Amniotic stem cell (primary cell): ENCODE measurements at regions not wholly inside any gene's neighbourhood (a gene's known extent, or its start where the extent isn't known, plus 50 kb on each side); places are given as distances from the start of the nearest gene placed in this dataset.
"Not testable (repeated sequence)": the region's sequence is repeated elsewhere in the genome, so short reads cannot be mapped to it uniquely, and the experiment has no call there.

ENCODE experiments used
- DNase-seq: peaks from one replicate; lab custom pipeline; 2025; lab: John Stamatoyannopoulos, UW

DNA sequence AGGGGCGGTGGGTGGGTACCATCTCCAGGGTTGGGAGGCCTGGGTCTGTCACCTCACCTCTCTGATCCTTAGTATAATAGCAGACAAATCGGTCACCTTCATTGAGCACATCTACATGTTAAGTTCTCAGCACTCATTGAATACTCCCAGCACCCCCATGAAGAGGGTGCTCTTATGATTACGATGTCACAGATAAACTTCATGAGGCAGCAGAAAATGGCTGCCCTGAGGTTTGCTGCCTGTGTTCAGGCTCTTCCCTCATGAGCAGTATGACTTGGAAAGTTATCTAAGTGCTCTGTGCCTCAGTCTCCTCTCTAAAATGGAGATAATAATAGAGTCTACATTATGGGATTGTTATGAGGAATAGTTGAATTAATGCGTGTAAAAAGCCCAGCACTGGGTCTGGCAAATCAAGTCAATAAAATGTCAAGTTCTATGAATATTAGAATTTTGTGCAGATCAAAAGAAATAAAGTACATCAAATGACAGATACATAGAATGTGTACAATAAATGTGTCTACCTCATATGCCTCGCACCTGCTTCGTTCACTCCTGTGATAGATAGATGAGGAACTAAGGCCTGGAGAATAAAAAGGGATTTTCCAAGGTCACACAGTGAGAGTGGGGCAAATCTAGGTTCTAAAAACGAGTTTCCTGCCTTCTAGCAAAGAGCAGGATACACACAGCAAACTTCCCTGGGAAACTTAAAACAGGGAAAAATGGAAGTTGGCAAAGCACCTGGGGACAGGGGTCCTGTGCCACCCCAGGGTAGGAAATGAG lies 142.2 kb upstream of the MRPS22 start:
- DNase-seq = no peak

DNA sequence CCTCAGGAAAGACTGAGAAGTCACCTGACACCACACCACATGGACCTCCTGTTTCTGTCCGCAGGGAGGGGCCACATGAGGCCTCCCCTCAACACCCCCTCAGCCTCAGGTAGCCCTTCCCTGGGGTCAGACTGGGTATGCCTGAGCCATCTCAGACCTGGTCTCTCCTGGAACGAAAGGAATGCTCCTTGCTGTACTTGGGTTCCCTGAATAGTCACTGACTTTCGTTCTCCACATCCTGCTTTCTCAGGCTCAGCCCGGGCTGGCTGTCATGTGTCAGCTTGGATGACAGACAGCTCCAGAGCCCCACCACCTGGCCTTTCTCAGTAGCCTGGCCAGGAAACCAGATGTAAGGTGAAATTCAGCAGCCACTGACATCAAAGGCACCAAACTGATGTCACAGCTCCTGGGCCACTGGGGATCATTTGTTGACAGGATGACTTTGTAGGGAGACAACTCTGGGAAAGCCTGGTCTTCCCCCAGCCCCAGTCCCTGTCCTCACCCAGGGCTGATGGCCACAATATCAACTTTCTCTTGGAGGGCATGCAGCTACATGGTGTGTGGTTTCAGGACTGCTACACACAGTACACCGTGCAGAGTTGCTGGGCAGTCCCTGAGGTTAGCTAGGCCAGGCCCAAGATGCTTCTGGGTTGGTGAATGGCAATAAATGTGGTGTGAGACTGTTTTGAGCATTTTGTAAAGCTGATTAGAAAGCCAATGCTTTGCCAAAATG lies 141.4 kb upstream of the MRPS22 start:
- no peak for DNase-seq

DNA sequence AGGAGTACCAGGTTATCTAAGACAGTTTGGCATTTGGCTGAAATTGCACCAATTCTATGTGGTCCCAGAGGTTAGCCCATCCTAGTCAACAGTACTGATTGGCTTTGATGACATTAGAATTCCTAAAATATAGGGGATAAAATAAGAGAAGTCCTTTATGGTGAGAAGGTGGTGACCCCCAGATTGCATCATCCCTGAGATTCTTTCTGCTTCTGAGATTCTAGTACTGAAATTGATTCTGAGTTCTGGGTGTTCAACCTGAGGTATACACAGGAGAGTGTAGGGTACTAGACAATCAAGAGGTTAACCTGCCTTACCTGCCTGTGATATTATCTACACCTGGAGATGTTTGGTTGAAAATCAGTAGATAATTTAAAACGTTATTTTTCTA lies 140.9 kb upstream of the MRPS22 start:
- DNase-seq = no peak

DNA sequence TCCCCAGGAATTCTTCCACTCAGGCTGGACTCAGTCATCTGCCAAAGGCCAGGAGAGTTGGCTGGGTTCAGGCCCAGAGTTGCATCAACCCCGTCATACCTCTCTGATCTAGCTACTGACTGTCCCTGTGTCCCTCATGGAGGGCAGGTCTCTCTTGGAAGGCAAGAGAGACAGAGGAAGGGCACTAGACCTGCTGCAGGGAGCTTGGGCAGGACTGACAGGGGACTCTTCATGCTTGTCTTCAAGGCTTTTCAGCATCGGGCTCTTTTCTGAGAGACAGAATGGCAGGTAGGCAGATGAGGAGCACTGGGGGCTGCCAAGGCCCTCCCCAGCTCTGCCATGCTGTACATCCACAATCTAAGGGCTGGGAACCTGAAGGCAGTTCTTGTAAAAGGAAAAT lies 140.1 kb upstream of the MRPS22 start:
- no peak for DNase-seq

DNA sequence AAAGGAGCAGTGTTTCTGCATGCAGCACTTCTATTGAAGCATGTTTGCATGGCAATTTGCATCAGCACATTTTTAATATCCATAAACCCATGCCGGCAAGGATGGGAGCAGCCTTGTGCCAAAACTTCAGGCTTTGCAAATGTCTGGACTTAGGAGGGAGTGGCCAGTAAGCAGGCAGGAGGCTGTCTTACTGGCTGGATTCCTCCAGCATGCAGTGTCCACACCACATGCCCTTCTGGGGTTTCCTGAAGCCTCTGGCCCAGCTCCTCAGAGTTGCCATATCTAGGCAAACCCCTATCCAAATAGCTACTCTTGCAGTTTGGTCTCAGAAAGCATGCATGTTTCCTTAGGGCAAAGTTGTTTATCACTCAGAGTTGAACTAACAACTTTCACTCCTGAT lies 139.1 kb upstream of the MRPS22 start:
- DNase-seq = no peak

DNA sequence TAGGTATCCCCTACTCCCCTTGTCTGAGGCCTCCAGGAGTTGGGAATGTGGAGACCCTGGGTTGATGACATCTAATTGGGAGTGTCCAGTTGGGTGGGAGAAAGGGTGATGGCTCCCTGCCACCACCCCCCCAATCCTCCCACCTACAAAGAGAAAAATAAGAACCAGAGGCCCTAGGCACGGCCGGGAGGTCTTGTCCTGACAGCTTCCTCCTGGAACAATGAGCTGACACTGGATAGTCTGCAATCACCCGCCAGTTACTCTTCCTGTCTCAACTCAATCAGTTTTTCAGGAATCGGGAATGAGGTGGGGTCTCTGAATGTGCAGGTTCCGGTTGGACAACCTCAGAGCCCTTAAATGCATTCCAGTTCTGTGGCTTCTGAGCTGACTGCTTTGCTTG lies 129.9 kb upstream of the MRPS22 start:
- DNase-seq = no peak

DNA sequence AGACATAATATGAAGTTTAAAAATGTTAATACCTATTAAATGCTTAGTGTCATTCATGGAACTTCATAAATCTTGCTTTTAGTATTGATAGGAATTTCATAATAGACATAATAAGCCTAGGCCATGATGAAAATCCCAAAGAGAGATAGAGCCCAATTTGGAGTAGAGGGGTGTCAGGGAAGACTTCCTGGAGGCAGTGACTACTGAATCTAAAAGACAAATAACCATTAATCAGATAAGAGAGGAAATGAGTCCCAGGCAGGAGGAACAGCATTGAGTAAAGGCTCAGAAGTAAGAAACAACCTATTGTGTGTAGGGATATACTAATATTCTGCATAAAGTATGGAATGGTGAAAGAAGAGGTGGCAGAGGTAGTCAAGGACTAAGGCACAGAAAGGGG lies 126.9 kb upstream of the MRPS22 start:
- DNase-seq = no peak

DNA sequence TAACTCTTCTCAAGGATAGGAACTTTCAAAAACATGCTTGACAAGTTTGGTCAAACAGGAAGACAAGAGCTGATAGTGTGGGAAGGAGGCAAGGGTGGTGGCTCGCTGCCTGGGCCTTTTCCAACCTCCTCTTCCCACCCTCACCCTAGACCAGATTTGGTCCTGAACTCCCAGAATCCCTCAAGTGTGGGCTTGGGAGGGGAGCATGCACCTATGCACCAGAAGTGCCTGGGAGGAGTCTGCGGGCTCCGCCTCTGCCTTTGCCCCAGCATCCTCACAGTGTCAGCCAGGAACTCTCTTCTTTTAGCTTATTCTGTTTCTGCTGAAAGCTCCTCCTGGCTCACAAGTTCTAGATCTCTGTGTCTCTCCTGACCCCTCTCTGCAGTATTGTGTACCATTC lies 126.2 kb upstream of the MRPS22 start:
- no peak for DNase-seq

DNA sequence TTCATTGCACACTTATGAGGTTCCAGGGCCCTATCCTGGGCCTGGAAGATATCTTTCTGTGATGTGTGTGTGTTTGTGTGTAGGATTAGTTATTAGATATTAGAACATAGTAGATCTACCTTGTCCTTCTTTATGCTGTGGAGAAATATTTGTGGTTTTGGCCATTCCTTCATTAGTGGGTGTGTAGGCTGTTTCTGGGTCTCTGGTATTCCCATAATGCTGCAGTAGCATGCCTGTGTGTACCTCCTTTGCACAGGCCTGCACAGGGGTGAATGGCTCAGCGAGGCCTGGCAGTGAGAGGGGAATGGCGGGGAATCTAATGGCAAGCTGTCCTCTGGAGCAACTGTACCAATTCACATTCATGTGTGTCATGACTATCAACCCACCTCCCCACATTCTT lies 125.8 kb upstream of the MRPS22 start:
- no peak for DNase-seq

DNA sequence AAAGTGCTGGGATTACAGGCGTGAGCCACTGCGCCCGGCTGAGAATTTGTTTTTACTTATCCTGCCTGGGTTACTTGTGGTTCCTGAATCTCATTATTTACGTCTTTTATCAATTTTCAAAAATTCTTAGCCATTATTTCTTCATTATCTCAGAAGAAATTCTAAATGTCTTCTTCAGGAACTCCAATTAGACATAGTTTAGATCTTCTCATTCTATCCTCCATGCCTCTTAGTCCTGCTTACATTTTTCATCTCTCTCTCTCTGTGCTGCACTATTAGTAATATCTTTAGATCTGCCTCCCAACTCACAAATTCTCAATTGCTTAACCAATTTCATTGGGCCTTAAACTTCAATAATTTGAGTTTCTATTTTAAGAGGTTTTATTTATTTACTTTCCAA lies 124.4 kb upstream of the MRPS22 start:
- no peak for DNase-seq

DNA sequence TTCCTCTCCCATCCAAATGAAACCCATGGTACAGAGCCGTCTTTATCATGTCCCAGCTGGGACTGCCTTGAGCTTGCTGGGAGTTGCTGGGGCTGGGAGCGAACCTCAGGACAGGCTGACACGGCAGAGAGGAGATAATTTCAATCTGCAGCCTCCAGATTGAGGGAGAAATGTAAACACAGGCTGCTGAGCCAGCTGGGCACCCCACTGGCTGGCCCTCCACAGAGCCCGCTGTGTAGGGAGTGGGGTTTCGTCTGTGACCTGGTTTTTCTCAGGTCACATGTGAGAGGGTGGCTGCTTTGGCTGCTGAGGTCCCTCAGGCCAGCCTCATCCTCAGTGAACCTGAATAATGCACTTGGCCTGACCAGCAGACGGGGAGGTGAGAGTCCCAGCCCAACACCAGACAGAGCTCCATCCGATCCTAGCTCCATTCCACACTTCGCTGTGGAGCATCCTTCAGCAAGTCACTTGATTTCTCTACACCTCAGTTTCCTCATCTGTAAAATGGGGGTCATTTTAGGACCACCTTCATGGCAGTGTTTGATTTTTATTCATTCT lies 121.6 kb upstream of the MRPS22 start:
- no peak for DNase-seq

DNA sequence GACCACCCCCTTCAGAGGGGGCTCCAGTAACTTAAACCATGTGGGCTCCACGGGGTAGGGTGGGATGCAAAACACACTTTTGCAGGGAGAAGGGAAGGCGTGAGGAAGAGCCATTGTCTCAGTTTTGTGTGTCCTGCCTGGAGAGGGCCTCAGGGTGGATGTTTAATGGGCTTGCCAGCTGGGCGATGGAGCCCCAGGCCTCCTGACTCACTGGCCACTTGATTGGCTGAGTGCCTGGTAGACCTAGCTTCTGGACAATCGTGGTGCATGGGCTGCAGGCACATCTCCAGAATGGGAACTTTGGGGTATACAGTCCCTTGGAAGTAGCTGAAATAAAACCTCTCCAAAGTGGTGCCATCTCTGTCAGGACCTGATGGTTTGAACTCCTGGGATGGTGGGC lies 118.3 kb upstream of the MRPS22 start:
- DNase-seq = no peak

DNA sequence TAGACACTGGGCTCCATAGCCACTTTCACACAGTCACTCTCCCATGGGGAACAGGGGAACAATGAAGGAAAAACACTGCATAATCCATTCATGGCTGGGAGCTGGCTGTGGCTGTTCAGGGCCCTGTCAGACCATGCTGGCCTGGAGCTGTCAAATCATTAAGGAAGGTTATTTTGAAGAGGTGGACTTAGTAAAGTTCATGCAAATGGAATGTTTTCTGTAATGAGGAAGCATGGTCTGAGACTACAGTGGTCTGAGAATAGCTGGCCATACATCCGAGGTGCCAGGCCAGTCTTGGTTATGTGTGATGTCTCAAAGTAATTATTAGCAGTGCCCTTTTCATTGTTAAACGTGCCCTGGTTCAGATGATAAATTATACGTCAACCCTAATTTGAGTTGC lies 117.1 kb upstream of the MRPS22 start:
- no peak for DNase-seq

DNA sequence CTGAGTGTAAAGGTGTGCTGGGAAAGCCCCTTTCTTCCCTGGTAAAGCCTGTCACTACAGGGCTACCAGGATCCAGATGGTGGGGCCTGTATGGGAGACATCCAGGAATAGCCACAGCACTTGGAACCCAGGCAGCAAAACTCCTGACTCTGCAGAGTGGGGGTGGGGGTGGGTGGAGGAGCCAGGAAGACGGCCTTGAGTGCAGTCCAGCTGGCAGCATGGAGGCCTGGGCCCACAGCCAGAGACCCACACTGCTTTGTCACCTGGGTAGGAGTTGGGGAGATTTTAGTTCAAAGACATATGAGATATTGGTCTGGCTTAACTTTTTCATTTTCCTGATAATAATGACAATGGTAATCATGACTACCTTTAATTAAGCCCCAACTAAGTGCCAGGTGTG lies 116.7 kb upstream of the MRPS22 start:
- DNase-seq = no peak

DNA sequence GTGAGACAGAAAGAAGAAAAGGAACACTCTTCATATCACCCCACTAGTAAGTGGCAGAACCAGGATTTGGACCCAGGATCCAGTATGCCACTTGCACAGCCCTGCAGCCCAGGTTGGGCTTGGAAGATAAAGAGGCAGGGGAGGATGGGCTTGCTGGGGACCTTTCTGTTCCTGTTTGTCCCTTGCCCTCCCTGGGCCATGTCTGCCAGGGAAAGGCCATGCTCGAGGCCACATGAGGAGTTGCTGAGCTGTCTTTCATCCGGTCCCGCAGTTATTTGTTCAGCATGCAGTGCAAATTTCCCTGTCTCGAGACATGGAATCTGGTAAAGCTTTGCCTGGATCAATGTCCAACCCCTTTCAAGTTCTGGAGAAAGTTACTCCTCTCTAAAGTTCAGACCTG lies 116.0 kb upstream of the MRPS22 start:
- no peak for DNase-seq

DNA sequence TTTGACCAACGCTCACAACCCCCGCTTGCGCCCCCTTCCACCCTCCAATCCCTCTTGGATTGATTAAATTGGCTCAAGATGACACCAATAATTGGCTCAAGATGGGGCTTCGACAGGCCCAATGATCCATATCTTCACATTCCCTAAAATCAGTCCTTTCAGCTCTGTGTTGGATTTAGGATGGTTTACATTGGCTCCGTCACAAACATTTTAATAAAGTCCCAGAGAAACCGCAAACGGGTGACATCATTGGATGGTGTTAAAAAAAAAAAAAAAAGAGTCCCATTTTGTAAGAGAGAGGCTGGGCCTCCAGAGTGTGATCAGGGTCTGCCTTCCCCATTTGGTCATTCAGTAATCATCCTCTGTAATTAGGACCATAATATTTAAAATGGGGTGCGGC lies 113.4 kb upstream of the MRPS22 start:
- no peak for DNase-seq

DNA sequence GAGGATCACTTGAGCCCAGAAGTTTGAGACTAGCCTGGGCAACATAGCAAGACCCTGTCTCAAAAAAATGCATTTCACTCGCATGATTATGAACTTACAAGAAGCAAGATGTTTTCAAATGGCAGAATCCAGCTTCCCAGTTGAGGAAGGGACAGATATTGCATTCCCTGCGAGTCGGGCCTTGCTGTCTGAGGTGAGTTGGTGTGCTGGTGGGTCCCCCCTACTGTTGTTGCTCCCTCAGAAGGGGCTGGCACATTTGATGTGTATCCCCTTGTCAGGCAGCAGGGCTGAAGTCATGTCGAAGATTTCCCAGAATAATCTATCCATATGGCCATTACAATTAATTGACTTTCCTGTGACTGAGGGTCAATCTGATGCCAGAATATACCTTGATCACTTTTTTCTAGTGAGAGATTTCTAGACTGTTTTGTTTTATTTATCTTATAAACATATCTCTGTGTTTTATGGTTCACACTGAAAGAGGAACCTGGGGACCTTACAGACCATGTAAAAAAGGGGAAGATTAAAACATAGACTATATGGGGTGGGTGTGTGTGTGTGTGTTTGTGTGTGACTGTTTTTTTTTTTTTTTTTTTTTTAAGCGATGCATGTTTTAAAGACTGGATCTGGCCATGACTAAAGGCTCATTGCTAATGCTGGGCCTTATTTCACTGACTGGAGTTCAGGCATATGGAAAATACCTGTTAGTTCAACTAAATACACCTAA lies 112.1 kb upstream of the MRPS22 start:
- DNase-seq = no peak

DNA sequence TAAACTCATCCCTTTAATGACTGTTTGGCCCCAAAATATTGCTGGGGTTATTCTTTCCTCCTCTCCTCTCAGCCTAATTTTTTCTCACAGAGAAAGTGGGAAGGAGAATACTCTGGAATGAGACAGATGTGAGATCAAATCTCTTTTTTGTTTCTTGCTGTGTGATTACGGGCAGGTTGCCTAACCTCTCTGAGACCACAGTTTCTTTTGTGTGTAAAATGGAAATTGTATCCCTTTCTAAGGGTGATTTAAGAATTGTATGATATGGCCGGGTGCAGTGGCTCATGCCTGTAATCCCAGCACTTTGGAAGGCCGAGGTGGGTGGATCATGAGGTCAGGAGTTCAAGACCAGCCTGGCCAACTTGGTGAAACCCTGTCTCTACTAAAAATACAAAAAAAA lies 111.5 kb upstream of the MRPS22 start:
- not testable (repeated sequence) for DNase-seq

DNA sequence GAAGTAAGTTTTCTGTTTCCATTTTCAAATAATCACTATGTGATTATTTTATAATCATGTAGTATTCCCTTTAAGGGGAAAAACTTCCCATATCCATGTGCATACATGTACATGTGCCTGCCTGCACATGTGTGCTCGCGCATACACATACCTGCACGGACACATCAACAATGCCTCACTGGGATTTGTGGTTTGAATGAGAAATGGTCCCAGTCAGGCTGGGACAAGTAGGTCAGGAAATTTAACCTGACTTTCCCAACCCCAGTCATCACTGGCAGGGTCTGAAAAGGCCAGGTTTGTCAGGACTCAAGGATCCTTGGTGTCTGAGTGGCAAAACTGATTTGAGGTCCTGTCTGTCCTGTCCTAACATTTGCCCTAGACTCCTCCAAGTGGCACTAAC lies 109.3 kb upstream of the MRPS22 start:
- DNase-seq = no peak

DNA sequence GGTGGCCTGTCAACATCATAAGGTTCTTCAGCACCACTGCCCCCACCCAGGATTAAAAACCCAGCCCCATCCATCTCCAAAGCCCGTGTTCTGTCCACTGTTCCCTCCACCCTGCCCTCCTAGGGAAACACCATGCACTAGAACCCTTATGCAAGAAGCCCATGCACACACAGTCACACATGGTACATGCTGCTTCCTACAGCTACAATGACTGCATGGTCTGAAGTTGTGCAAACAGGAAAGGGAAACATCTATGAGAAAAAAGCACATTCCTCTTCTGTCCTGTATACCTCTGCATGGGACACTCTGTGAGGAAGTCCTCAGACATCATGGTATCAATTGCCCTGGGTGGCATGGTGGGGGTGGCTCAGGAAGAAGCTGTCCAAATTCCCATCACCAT lies 108.6 kb upstream of the MRPS22 start:
- DNase-seq = no peak

DNA sequence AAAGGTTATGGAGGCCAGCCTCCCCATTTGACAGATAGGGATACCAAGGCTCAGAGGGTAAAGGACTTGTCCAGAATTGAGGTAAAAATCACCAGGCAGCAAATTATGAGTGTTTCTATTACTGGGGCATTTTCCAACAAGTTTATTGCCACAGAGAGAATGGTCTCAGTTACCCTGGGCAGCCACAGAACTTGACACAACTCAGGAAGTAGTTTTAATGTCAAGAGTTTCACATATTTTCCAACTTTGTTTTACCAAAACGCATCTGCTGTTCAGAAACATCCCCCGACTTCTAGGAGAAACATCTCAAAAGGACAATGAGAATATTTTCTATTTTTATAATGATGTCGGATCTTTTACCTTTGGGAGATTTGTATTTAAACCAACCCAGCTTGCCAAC lies 107.5 kb upstream of the MRPS22 start:
- DNase-seq = no peak

DNA sequence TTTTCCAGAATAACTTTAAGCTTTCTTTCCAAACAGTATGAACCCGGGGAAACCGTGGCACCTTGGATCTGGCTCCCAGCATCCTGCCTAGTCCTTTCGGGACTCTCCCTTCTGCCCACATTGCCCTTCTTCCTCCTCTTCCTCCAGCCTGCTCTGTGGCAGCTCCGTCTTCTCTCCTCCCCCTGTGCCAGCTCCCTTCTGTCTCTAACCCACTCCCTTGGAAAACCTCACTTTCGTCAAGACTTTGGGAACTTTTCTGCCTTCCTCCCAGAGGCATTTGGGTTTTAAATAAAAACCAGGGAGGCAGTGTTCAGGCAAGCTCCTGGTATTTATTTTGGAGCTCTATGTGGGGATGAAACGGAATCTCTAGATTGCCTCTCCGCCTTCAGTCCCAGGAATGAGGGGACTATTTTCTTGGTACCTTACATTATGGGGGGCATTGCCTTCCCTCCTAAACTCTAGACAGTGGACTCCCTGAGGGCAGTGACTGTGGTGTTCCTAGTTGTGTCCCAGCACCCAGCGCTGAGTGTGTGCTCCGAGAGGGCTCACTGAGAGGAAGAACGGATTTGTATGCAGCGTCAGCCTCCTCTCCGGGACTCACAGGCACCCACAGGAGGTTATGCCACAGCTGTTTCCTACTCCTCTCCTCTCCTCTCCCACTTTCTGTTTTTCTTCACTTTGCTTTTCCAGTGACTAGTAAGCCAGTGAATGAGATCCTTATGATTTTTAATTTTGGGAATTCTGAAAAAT lies 105.4 kb upstream of the MRPS22 start:
- no peak for DNase-seq
